MCF 10A (cell line): ENCODE measurements at regions not wholly inside any gene's neighbourhood (a gene's known extent, or its start where the extent isn't known, plus 50 kb on each side); places are given as distances from the start of the nearest gene placed in this dataset.

ENCODE experiments used
- BruUV-seq: library from RNA; stranded (reverse); fragments of 400-500 nt; replicated peaks from 2 replicates; lab custom pipeline; 2021; lab: Mats Ljungman, UMichigan
- CTCF ChIA-PET: fragments of 300-600 bp; sonication (Branson Sonifier 250); formaldehyde crosslinking; extraction: SDS; loops from one replicate; lab custom pipeline; 2021; ENCODE audit warnings: antibody characterized with exemption, inconsistent platforms; lab: Yijun Ruan, JAX
- POLR2A ChIA-PET: fragments of 300-600, 350-650 bp; sonication (Branson Sonifier 250); formaldehyde crosslinking; extraction: SDS; loops from one replicate; lab custom pipeline; 2020; ENCODE audit warnings: antibody characterized with exemption, inconsistent platforms; lab: Yijun Ruan, JAX
- DNase-seq: peaks from one replicate; pipeline ENCODE4 v3.0.0-alpha.2; 2018; ENCODE audit not compliant: unreplicated experiment
- H3K27ac Mint-ChIP-seq: one replicate; pipeline ENCODE4 v1.8.0; 2022; ENCODE audit warnings: mild to moderate bottlenecking, low read depth, mixed read lengths; ENCODE audit not compliant: unreplicated experiment
- H3K27me3 Mint-ChIP-seq: one replicate; pipeline ENCODE4 v1.8.0; 2022; ENCODE audit warnings: mixed read lengths; ENCODE audit not compliant: insufficient read depth, unreplicated experiment
- H3K36me3 Mint-ChIP-seq: one replicate; pipeline ENCODE4 v1.8.0; 2022; ENCODE audit warnings: mild to moderate bottlenecking, moderate library complexity, mixed read lengths; ENCODE audit not compliant: insufficient read depth, unreplicated experiment
- H3K4me1 Mint-ChIP-seq: one replicate; pipeline ENCODE4 v1.8.0; 2022; ENCODE audit warnings: mixed read lengths; ENCODE audit not compliant: insufficient read depth, unreplicated experiment
- H3K4me3 Mint-ChIP-seq: one replicate; pipeline ENCODE4 v1.8.0; 2022; ENCODE audit warnings: mild to moderate bottlenecking, moderate library complexity, mixed read lengths; ENCODE audit not compliant: unreplicated experiment
- H3K9me3 Mint-ChIP-seq: one replicate; pipeline ENCODE4 v1.8.0; 2022; ENCODE audit warnings: mixed read lengths; ENCODE audit not compliant: unreplicated experiment
- intact Hi-C: fragments of 100-400 bp; cut with micrococcal nuclease; formaldehyde crosslinking; loops from 2 replicates; pipeline ENCODE4 v1.14.1; 2022
- TF ChIP-seq, protein P1 (sequence below): fragments of 200-600 bp; IDR thresholded peaks from one replicate; pipeline ENCODE4 v1.8.0; 2022; ENCODE audit warnings: antibody characterized with exemption, mild to moderate bottlenecking; ENCODE audit not compliant: unreplicated experiment

GRCh38 chr2:234271338-234271737 lies 220.8 kb downstream of the SPP2 start:
- no TSS peak for BruUV-seq
- no peaks in the 10 kb centered on the region for H3K36me3 Mint-ChIP-seq
- TF ChIP-seq, protein P1, sequence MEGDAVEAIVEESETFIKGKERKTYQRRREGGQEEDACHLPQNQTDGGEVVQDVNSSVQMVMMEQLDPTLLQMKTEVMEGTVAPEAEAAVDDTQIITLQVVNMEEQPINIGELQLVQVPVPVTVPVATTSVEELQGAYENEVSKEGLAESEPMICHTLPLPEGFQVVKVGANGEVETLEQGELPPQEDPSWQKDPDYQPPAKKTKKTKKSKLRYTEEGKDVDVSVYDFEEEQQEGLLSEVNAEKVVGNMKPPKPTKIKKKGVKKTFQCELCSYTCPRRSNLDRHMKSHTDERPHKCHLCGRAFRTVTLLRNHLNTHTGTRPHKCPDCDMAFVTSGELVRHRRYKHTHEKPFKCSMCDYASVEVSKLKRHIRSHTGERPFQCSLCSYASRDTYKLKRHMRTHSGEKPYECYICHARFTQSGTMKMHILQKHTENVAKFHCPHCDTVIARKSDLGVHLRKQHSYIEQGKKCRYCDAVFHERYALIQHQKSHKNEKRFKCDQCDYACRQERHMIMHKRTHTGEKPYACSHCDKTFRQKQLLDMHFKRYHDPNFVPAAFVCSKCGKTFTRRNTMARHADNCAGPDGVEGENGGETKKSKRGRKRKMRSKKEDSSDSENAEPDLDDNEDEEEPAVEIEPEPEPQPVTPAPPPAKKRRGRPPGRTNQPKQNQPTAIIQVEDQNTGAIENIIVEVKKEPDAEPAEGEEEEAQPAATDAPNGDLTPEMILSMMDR = no peak
- H3K27ac Mint-ChIP-seq = no peak overlapping the region
- no peaks in the 10 kb centered on the region for H3K9me3 Mint-ChIP-seq
- POLR2A ChIA-PET = interaction anchor here (0.6 to 0.9 kb wide), 3 partner anchors 10 to 291 kb away, joined by 3 to 4 read pairs (median 3); no protein-coding TSS in a partner anchor
- no peak for DNase-seq
- peaks cover 11% of the 10 kb centered on the region for H3K4me1 Mint-ChIP-seq
- H3K4me3 Mint-ChIP-seq = no peak overlapping the region
- CTCF ChIA-PET = interaction anchor here (0.6 kb wide), 1 partner anchor 14 kb away, joined by 3 read pairs; no protein-coding TSS in a partner anchor
- no peaks in the 10 kb centered on the region for H3K27me3 Mint-ChIP-seq
- intact Hi-C loops = no loop called here

GRCh38 chr2:234269769-234270204 lies 219.3 kb downstream of the SPP2 start:
- TF ChIP-seq, protein P1 = no peak
- Mint-ChIP-seq H3K4me1 (peaks cover 11% of the 10 kb centered on the region), H3K9me3 (no peaks in the 10 kb centered on the region), H3K27me3 (no peaks in the 10 kb centered on the region), H3K27ac (no peak overlapping the region), H3K4me3 (no peak overlapping the region), H3K36me3 (no peaks in the 10 kb centered on the region)
- intact Hi-C loops = no loop called here
- no peak for DNase-seq
- no TSS peak for BruUV-seq
- POLR2A ChIA-PET = interaction anchor here (0.7 to 1.5 kb wide), 3 partner anchors 12 to 25 kb away, joined by 3 to 6 read pairs (median 4); no protein-coding TSS in a partner anchor
- CTCF ChIA-PET = no interaction called here

DNA sequence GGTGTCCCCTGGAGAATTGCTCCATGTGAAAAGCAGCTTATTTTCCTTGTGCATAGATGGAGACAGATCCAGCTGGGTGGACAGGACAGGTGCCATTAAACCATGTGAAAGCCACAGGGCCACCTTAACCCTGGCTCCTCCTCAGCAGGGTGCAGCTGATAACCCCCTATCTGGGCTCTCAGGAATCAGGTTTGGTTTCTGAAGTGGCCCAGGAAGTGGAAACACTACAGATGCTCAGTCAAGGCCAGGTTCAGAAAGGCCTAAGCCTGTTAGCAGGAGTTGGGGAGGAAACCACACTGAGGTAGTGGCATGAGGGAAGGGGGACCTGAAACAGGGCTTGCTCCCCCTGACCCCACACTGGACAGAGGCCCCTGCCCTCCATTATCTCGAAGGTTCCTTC lies 217.0 kb downstream of the SPP2 start:
- TF ChIP-seq, protein P1 = no peak
- intact Hi-C loops = no loop called here
- Mint-ChIP-seq H3K27me3 (no peaks in the 10 kb centered on the region), H3K4me3 (no peak overlapping the region), H3K27ac (no peak overlapping the region), H3K4me1 (peaks cover 11% of the 10 kb centered on the region), H3K9me3 (no peaks in the 10 kb centered on the region), H3K36me3 (no peaks in the 10 kb centered on the region)
- BruUV-seq = no TSS peak
- ChIA-PET POLR2A (interaction anchor here (0.6 kb wide), 1 partner anchor 577 kb away, joined by 5 read pairs; no protein-coding TSS in a partner anchor), CTCF (interaction anchor here (0.9 kb wide), 1 partner anchor 237 kb away, joined by 5 read pairs; no protein-coding TSS in a partner anchor)
- DNase-seq = no peak

DNA sequence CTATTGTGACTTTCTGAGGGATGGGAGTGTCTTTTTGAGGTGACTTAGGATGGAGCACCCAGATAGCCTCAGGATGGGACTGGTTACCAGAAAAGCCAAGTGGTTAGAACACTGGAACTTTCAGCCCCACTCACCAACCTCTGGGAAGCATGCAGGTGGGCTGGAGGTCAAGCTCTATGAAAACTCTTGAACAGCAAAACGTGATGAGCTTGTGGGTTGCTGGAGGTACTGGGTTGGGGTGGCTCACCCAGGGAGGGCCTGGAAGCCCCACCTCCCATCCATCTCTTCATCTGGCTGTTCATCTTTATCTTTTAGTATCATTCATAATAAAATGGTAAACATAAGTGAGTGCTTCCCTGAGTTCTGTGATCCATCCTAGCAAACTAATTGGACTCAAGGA lies 216.4 kb downstream of the SPP2 start:
- TF ChIP-seq, protein P1 = no peak
- POLR2A ChIA-PET = interaction anchor here (1.0 kb wide), 1 partner anchor 140 kb away, joined by 4 read pairs; no protein-coding TSS in a partner anchor
- Mint-ChIP-seq H3K36me3 (no peaks in the 10 kb centered on the region), H3K27ac (no peak overlapping the region), H3K4me3 (no peak overlapping the region), H3K4me1 (peaks cover 16% of the 10 kb centered on the region), H3K27me3 (no peaks in the 10 kb centered on the region), H3K9me3 (no peaks in the 10 kb centered on the region)
- CTCF ChIA-PET = interaction anchor here (0.9 kb wide), 1 partner anchor 236 kb away, joined by 5 read pairs; no protein-coding TSS in a partner anchor
- DNase-seq = no peak
- intact Hi-C loops = no loop called here
- BruUV-seq = no TSS peak
